ENCODE measurements at regions not wholly inside any gene's neighbourhood (a gene's known extent, or its start where the extent isn't known, plus 50 kb on each side); places are given as distances from the start of the nearest gene placed in this dataset.

DNA sequence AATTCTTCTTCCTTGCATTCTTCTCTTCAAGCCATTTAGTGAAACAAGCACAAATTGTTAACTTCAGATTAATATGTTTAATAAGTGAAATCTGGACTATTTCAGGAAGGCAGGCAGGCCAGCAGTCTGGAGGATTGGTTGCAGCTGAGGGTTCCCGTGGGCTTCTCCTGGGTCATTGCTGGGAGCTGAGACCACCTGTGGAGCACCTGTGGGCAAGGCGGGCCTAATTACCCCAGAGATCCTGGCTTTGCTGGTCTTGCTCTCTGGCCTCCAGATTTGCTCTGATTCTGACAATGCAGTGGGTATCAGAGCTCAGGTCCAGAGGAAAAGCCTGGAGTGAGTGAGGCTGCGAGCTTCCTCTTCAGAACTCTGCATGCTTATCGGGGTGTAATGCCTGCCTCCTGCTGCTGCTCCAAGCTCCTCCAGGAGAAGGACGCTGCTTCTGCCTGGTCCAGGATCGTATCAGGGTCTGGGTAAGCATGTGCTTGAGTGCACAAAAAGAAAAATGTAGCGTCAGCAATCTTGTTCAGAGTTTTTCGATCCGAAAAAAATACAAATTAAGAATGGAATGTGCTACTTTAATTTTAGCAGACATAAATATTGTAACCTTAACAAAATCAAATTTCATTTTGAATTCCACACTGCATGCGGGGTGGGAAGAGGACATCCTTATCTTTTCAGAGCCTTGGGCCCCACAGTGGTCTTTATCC is 93.8 kb downstream of the TMEM30B start:
- Histone ChIP-seq H3K27ac (ENCODE audit: low read depth, low read length) (no peak overlapping the region), H3K79me2 (ENCODE audit: insufficient read depth, low read length) (no peaks in the 10 kb centered on the region), H2AFZ (ENCODE audit: low read depth, low read length) (no peak overlapping the region), H4K20me1 (ENCODE audit: insufficient read depth, low read length) (no peaks in the 10 kb centered on the region), H3K4me1 (ENCODE audit: insufficient read depth, low read length) (peaks cover 37% of the 10 kb centered on the region), H3K36me3 (ENCODE audit: insufficient read depth, low read length) (no peaks in the 10 kb centered on the region), H3K9ac (ENCODE audit: low read length) (no peak overlapping the region), H3K4me2 (ENCODE audit: low read length) (peak overlapping the region; percentile 1), H3K4me3 (ENCODE audit: insufficient read depth, low read depth, low read length) (no peak overlapping the region), H3K27me3 (ENCODE audit: insufficient read depth, low read length) (no peaks in the 10 kb centered on the region), H3K9me3 (ENCODE audit: insufficient read depth, low read depth, low read length) (no peaks in the 10 kb centered on the region)
- TF ChIP-seq EZH2 (IDR thresholded peaks at IDR 0.05; ENCODE audit: insufficient read depth, low read length) = no peak
- TF ChIP-seq, protein P1, sequence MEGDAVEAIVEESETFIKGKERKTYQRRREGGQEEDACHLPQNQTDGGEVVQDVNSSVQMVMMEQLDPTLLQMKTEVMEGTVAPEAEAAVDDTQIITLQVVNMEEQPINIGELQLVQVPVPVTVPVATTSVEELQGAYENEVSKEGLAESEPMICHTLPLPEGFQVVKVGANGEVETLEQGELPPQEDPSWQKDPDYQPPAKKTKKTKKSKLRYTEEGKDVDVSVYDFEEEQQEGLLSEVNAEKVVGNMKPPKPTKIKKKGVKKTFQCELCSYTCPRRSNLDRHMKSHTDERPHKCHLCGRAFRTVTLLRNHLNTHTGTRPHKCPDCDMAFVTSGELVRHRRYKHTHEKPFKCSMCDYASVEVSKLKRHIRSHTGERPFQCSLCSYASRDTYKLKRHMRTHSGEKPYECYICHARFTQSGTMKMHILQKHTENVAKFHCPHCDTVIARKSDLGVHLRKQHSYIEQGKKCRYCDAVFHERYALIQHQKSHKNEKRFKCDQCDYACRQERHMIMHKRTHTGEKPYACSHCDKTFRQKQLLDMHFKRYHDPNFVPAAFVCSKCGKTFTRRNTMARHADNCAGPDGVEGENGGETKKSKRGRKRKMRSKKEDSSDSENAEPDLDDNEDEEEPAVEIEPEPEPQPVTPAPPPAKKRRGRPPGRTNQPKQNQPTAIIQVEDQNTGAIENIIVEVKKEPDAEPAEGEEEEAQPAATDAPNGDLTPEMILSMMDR (IDR thresholded peaks at IDR 0.05; ENCODE audit: insufficient read depth, low read depth, low read length) = no peak
- DNase-seq (ENCODE audit: low read depth) = no peak
- no peak for FAIRE-seq
- no peaks in the 10 kb centered on the region for H3K9me3 Mint-ChIP-seq (ENCODE audit: unreplicated experiment)
- no peaks in the 10 kb centered on the region for H3K27me3 Mint-ChIP-seq (ENCODE audit: low read depth, unreplicated experiment)
- no peaks in the 10 kb centered on the region for H3K36me3 Mint-ChIP-seq (ENCODE audit: low read depth, unreplicated experiment)
- peaks cover 16% of the 10 kb centered on the region for H3K4me1 Mint-ChIP-seq (ENCODE audit: low read depth, unreplicated experiment)
- H3K4me3 Mint-ChIP-seq (ENCODE audit: unreplicated experiment) = no peak overlapping the region
- no peak overlapping the region for H3K27ac Mint-ChIP-seq (ENCODE audit: unreplicated experiment)

GRCh38 chr14:61186341-61187195 is 94.6 kb downstream of the TMEM30B start:
- no peaks in the 10 kb centered on the region for H3K36me3 Mint-ChIP-seq (ENCODE audit: low read depth, unreplicated experiment)
- Histone ChIP-seq H2AFZ (ENCODE audit: low read depth, low read length) (no peak overlapping the region), H4K20me1 (ENCODE audit: insufficient read depth, low read length) (no peaks in the 10 kb centered on the region), H3K27me3 (ENCODE audit: insufficient read depth, low read length) (no peaks in the 10 kb centered on the region), H3K4me3 (ENCODE audit: insufficient read depth, low read depth, low read length) (no peak overlapping the region), H3K27ac (ENCODE audit: low read depth, low read length) (no peak overlapping the region), H3K79me2 (ENCODE audit: insufficient read depth, low read length) (no peaks in the 10 kb centered on the region), H3K9ac (ENCODE audit: low read length) (no peak overlapping the region), H3K4me2 (ENCODE audit: low read length) (no peak overlapping the region), H3K36me3 (ENCODE audit: insufficient read depth, low read length) (no peaks in the 10 kb centered on the region), H3K4me1 (ENCODE audit: insufficient read depth, low read length) (peaks cover 37% of the 10 kb centered on the region), H3K9me3 (ENCODE audit: insufficient read depth, low read depth, low read length) (no peaks in the 10 kb centered on the region)
- TF ChIP-seq, protein P1 (IDR thresholded peaks at IDR 0.05; ENCODE audit: insufficient read depth, low read depth, low read length) = no peak
- TF ChIP-seq EZH2 (IDR thresholded peaks at IDR 0.05; ENCODE audit: insufficient read depth, low read length) = no peak
- no peak overlapping the region for H3K4me3 Mint-ChIP-seq (ENCODE audit: unreplicated experiment)
- H3K27ac Mint-ChIP-seq (ENCODE audit: unreplicated experiment) = no peak overlapping the region
- DNase-seq (ENCODE audit: low read depth) (peak; percentile 16), FAIRE-seq (no peak)
- H3K4me1 Mint-ChIP-seq (ENCODE audit: low read depth, unreplicated experiment) = peaks cover 16% of the 10 kb centered on the region
- H3K9me3 Mint-ChIP-seq (ENCODE audit: unreplicated experiment) = no peaks in the 10 kb centered on the region
- H3K27me3 Mint-ChIP-seq (ENCODE audit: low read depth, unreplicated experiment) = no peaks in the 10 kb centered on the region

Measured in astrocyte (in vitro differentiated cells and primary cell).